B cell (primary cell): ENCODE measurements at regions not wholly inside any gene's neighbourhood (a gene's known extent, or its start where the extent isn't known, plus 50 kb on each side); places are given as distances from the start of the nearest gene placed in this dataset.

Experiments
- CTCF ChIP-seq: fragments of 200-600 bp; IDR thresholded peaks from one replicate; pipeline ENCODE4 v1.8.0; 2022; ENCODE audit warnings: antibody characterized with exemption, mild to moderate bottlenecking
- EZH2 ChIP-seq: IDR thresholded peaks from 2 replicates; pipeline ENCODE4 v1.6.1; 2012; ENCODE audit warnings: borderline replicate concordance, low read depth, mild to moderate bottlenecking, moderate library complexity, low read length; ENCODE audit not compliant: insufficient read depth, poor library complexity, severe bottlenecking

- TF ChIP-seq CTCF, result no peak
- TF ChIP-seq EZH2, result no peak
These were observed 73.7 kb upstream of the SLC1A4 start for GRCh38 chr2:64915510-64915900.
